Body of pancreas (tissue), 4 donors: ENCODE measurements at regions not wholly inside any gene's neighbourhood (a gene's known extent, or its start where the extent isn't known, plus 50 kb on each side); places are given as distances from the start of the nearest gene placed in this dataset.

Experiments
- ATAC-seq: fragments of 150-250 bp; one replicate; pipeline ENCODE4 v1.9.1; 2016
- DNase-seq, 4 donors: peaks; one replicate each; pipeline ENCODE4 v3.0.0-alpha.2; 2019
- H3K27ac ChIP-seq, 4 donors: fragments of 200-600 bp; sonication (generic); 1 replicate in 3 of 4; 2 replicates in 1 of 4; pipeline versions ENCODE4 v1.5.1 to v1.6.1; 2016 to 2019; ENCODE audit warnings: mild to moderate bottlenecking in 1 of 4, mixed read lengths in 1 of 4, moderate library complexity in 1 of 4
- H3K27me3 ChIP-seq, 2 donors: fragments of 200-600 bp; sonication (generic); one replicate each; pipeline ENCODE4 v1.6.0; 2016; ENCODE audit warnings: mild to moderate bottlenecking in 1 of 2
- H3K36me3 ChIP-seq, 2 donors: fragments of 200-600 bp; sonication (generic); replicated peaks in 1 of 2; 2 replicates each; pipeline ENCODE4 v1.5.1; 2016; ENCODE audit warnings: low read depth in 2 of 2; ENCODE audit not compliant: insufficient read depth in 1 of 2
- H3K4me1 ChIP-seq: fragments of 200-600 bp; sonication (generic); one replicate; pipeline ENCODE4 v1.6.0; 2016
- H3K4me3 ChIP-seq, 2 donors: fragments of 200-600 bp; sonication (generic); 1 replicate in 1 of 2; 2 replicates in 1 of 2; pipeline ENCODE4 v1.5.1; 2016 to 2019
- H3K9me3 ChIP-seq, 3 donors: fragments of 200-600 bp; sonication (generic); 1 replicate in 2 of 3; 2 replicates in 1 of 3; pipeline ENCODE4 v1.5.1; 2016
- CTCF ChIP-seq, 7 experiments: fragments of 450-650 bp in 4 of 7; fragments of 200-600 bp in 3 of 7; sonication (generic) in 3 of 7; IDR thresholded peaks; one replicate each; pipeline ENCODE4 v1.5.1; 2016 to 2019; ENCODE audit warnings: antibody characterized with exemption in 7 of 7
- POLR2A ChIP-seq, 3 donors: fragments of 450-650 bp; IDR thresholded peaks; one replicate each; pipeline ENCODE4 v1.6.1; 2016; ENCODE audit warnings: antibody characterized with exemption in 3 of 3, mild to moderate bottlenecking in 2 of 3
- WGBS, 2 donors: methylation state at CpG; one replicate each; pipeline ENCODE4 v1.1.5; 2017; 5-methylcytosine and 5-hydroxymethylcytosine counted together
- intact Hi-C: fragments of 100-400 bp; cut with DNase I; formaldehyde crosslinking; loops from one replicate; pipeline ENCODE4 v1.15.1; 2023

- DNase-seq (no peak), ATAC-seq (no peak)
- TF ChIP-seq CTCF (IDR thresholded peaks at IDR 0.05) = no peak
- TF ChIP-seq POLR2A (IDR thresholded peaks at IDR 0.05) = no peak
Measured at GRCh38 chr2:188851311-188851710, 122.9 kb upstream of the COL3A1 start.

GRCh38 chr2:188851826-188852225, 122.3 kb upstream of the COL3A1 start:
- 85 to 88% methylated on average over 3 of the region's 3 CpGs for WGBS, 2 donors
- Histone ChIP-seq H3K4me3 (no peak overlapping the region), H3K27ac (no peak overlapping the region), H3K27me3 (no peaks in the 10 kb centered on the region), H3K4me1 (no peaks in the 10 kb centered on the region), H3K36me3 (no peaks in the 10 kb centered on the region), H3K9me3 (no peaks in the 10 kb centered on the region)
- no peak for TF ChIP-seq POLR2A (IDR thresholded peaks at IDR 0.05)
- no peak for TF ChIP-seq CTCF (IDR thresholded peaks at IDR 0.05)
- ATAC-seq (no peak), DNase-seq (no peak)
- intact Hi-C loops = no loop called here

More at GRCh38 chr2:188851311-188851710, 122.9 kb upstream of the COL3A1 start:
- intact Hi-C loops = no loop called here
- H3K27me3 ChIP-seq = no peaks in the 10 kb centered on the region
- H3K27ac ChIP-seq = no peak overlapping the region
- no peak overlapping the region for H3K4me3 ChIP-seq
- H3K4me1 ChIP-seq = no peaks in the 10 kb centered on the region
- H3K36me3 ChIP-seq = no peaks in the 10 kb centered on the region
- 58 to 63% methylated on average over 1 of the region's 1 CpG for WGBS, 2 donors
- H3K9me3 ChIP-seq = no peaks in the 10 kb centered on the region

- no peak for ATAC-seq
- no peak for TF ChIP-seq POLR2A (IDR thresholded peaks at IDR 0.05)
- TF ChIP-seq CTCF (IDR thresholded peaks at IDR 0.05) = no peak
- 77 to 84% methylated on average over 2 of the region's 2 CpGs for WGBS, 2 donors
- no peaks in the 10 kb centered on the region for H3K36me3 ChIP-seq
- no peaks in the 10 kb centered on the region for H3K27me3 ChIP-seq
- intact Hi-C loops = no loop called here
- no peak overlapping the region for H3K4me3 ChIP-seq
- no peaks in the 10 kb centered on the region for H3K9me3 ChIP-seq
- no peaks in the 10 kb centered on the region for H3K4me1 ChIP-seq
- no peak for DNase-seq
- H3K27ac ChIP-seq = no peak overlapping the region
Measured at GRCh38 chr2:188852772-188853171, 121.4 kb upstream of the COL3A1 start.

GRCh38 chr2:188853307-188853706, 120.9 kb upstream of the COL3A1 start:
- no peaks in the 10 kb centered on the region for H3K9me3 ChIP-seq
- no peak overlapping the region for H3K27ac ChIP-seq
- intact Hi-C loops = no loop called here
- TF ChIP-seq CTCF (IDR thresholded peaks at IDR 0.05) (no peak), POLR2A (IDR thresholded peaks at IDR 0.05) (no peak)
- WGBS, 2 donors = 41 to 66% methylated on average over 2 of the region's 2 CpGs
- no peaks in the 10 kb centered on the region for H3K4me1 ChIP-seq
- DNase-seq = no peak
- no peaks in the 10 kb centered on the region for H3K27me3 ChIP-seq
- H3K4me3 ChIP-seq = no peak overlapping the region
- ATAC-seq = no peak
- H3K36me3 ChIP-seq = no peaks in the 10 kb centered on the region

GRCh38 chr2:188865681-188866080, 108.5 kb upstream of the COL3A1 start:
- no peak for ATAC-seq
- WGBS, 2 donors = 69 to 75% methylated on average over 2 of the region's 2 CpGs

More at GRCh38 chr2:188865681-188866080, 108.5 kb upstream of the COL3A1 start:
- Histone ChIP-seq H3K9me3 (no peaks in the 10 kb centered on the region), H3K27me3 (no peaks in the 10 kb centered on the region), H3K4me1 (no peaks in the 10 kb centered on the region), H3K4me3 (no peak overlapping the region), H3K27ac (no peak overlapping the region), H3K36me3 (no peaks in the 10 kb centered on the region)
- intact Hi-C loops = no loop called here
- TF ChIP-seq POLR2A (IDR thresholded peaks at IDR 0.05) (no peak), CTCF (IDR thresholded peaks at IDR 0.05) (no peak)
- no peak for DNase-seq
